ENCODE measurements at regions not wholly inside any gene's neighbourhood (a gene's known extent, or its start where the extent isn't known, plus 50 kb on each side); places are given as distances from the start of the nearest gene placed in this dataset.

DNA sequence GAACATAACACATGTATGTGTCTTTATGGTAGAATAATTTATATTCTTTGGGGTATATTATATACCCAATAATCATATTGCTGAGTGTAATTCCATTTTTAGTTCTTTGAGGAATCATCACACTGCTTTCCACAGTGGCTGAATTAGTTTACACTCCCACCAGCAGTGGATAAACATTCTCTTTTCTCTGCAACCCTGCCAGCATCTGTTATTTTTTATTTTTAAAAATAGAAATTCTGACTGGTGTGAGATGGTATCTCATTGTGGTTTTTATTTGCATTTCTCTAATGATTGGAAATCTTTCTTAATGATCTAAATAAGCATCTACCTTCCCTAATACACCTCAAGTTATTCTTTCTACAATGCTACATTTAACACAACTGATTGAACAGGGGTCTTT, 346.2 kb upstream of the LYPLAL1 start:
- Mint-ChIP-seq H3K36me3 (no peaks in the 10 kb centered on the region), H3K4me1 (no peaks in the 10 kb centered on the region), H3K27me3 (no peaks in the 10 kb centered on the region), H3K9me3 (ENCODE audit: low read depth) (no peaks in the 10 kb centered on the region), H3K4me3 (no peak overlapping the region), H3K27ac (no peak overlapping the region)
- no peak for ATAC-seq
- CTCF ChIA-PET: no interaction called here
- DNase-seq: no peak

DNA sequence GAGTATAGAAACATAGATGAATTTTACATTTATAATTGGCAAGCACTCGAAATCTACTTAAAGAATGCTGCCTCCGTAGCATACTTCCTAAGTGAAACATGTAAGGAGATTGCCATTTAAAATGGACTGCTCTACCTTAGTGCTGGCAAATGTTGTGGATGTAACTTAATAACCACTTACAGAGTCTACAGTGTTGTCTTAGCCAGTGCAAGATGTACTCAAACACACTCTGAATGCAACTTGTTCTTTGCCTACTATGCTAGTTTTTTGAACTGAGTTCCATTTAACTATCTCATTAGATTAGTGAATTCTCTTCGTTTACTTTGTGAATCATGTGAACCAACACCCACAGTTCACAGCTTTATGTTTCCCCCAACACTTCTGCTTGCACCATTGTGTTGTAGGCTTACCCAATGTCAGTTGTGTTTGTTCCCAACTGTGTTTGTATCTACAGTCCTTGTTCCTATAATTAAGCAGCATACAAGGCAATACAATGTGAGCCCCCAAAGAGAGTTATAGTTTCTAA, 345.5 kb upstream of the LYPLAL1 start:
- Mint-ChIP-seq H3K4me3 (no peak overlapping the region), H3K27me3 (no peaks in the 10 kb centered on the region), H3K4me1 (no peaks in the 10 kb centered on the region), H3K27ac (no peak overlapping the region), H3K36me3 (no peaks in the 10 kb centered on the region), H3K9me3 (ENCODE audit: low read depth) (no peaks in the 10 kb centered on the region)
- CTCF ChIA-PET: no interaction called here
- no peak for ATAC-seq
- no peak for DNase-seq

DNA sequence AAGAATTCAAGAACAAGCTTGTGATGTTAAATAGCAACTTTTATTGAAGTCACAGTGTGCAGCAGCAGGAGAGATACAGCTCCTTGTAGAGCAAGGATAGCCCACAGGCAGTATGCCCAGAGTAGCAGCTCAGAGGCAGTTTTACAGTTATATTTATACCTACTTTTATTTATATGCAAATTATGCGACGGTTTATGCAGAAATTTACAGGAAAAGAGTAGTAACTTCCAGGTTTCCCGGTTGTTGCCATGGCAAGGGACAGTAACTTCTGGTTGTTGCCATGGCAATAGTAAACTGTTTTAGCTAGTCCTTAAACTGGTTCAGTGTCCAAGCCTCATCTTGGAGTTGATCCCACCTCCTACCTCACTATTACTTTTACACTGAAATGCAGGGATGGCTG, 344.6 kb upstream of the LYPLAL1 start:
- Mint-ChIP-seq H3K36me3 (no peaks in the 10 kb centered on the region), H3K9me3 (ENCODE audit: low read depth) (no peaks in the 10 kb centered on the region), H3K27me3 (no peaks in the 10 kb centered on the region), H3K27ac (no peak overlapping the region), H3K4me3 (no peak overlapping the region), H3K4me1 (no peaks in the 10 kb centered on the region)
- CTCF ChIA-PET: no interaction called here
- no peak for ATAC-seq
- DNase-seq: no peak

DNA sequence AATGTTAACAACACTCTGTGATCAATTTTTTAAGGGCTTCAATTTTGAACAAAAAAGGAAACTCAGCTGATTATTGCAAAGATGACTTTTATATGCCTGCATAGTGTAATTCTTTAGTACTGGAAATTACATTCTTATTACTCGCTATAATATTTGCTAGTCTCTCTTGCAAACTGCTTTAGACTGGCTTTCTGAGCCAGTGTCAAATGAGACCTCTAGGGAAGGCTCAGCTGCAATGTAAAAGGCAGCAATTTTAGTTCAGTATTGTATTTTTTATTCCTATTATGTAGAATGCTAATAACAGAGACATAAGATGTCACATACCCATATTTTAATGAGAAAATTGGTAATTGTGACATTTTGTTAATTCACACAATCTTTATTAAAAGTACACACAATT, 338.1 kb upstream of the LYPLAL1 start:
- Mint-ChIP-seq H3K27ac (no peak overlapping the region), H3K4me1 (no peaks in the 10 kb centered on the region), H3K4me3 (no peak overlapping the region), H3K27me3 (no peaks in the 10 kb centered on the region), H3K9me3 (ENCODE audit: low read depth) (peaks cover 2% of the 10 kb centered on the region), H3K36me3 (no peaks in the 10 kb centered on the region)
- CTCF ChIA-PET: no interaction called here
- DNase-seq: no peak
- no peak for ATAC-seq

DNA sequence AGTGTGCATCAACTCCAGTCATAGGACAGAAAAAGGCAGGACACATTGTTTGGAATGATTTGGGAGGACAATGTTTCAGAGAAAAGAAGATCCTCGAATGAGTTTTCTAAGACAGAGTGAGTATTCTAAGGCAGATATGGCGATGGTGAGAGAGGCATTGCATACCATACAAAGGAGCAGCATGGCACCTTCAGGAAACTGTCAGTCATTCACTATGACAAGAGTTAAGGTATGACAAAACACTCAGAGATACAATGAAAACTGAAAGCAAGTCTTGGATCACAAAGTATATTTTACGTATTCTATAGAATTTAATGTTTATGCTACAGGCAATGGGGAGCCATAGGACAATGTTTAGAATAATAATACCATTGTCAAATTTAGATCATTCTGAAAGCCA, 337.4 kb upstream of the LYPLAL1 start:
- H3K4me3 Mint-ChIP-seq: no peak overlapping the region
- CTCF ChIA-PET: no interaction called here
- no peak overlapping the region for H3K27ac Mint-ChIP-seq
- ATAC-seq (no peak), DNase-seq (no peak)
- H3K4me1 Mint-ChIP-seq: no peaks in the 10 kb centered on the region
- no peaks in the 10 kb centered on the region for H3K27me3 Mint-ChIP-seq
- H3K36me3 Mint-ChIP-seq: no peaks in the 10 kb centered on the region
- H3K9me3 Mint-ChIP-seq (ENCODE audit: low read depth): peaks cover 2% of the 10 kb centered on the region

DNA sequence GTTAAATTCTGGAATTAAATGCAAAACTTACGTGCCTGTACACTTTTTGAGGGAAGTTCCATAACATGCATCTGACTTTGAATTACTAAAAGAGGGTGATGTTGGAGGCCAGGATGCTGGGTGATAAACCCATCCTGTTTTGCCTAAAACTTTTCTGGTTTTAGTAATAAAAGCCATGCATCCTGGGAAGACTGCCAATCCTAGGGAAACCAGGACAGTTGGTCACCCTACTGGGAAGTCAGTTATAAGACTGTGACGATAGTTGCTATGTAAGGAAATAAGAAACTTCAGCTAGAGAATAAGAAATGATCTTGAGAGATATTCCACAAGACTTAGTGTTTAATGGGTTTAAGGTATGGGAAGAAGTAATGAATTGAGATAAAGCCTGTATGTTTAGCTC, 336.6 kb upstream of the LYPLAL1 start:
- Mint-ChIP-seq H3K4me3 (no peak overlapping the region), H3K27me3 (no peaks in the 10 kb centered on the region), H3K27ac (no peak overlapping the region), H3K36me3 (no peaks in the 10 kb centered on the region), H3K9me3 (ENCODE audit: low read depth) (peaks cover 2% of the 10 kb centered on the region), H3K4me1 (no peaks in the 10 kb centered on the region)
- CTCF ChIA-PET: no interaction called here
- DNase-seq: no peak
- no peak for ATAC-seq

DNA sequence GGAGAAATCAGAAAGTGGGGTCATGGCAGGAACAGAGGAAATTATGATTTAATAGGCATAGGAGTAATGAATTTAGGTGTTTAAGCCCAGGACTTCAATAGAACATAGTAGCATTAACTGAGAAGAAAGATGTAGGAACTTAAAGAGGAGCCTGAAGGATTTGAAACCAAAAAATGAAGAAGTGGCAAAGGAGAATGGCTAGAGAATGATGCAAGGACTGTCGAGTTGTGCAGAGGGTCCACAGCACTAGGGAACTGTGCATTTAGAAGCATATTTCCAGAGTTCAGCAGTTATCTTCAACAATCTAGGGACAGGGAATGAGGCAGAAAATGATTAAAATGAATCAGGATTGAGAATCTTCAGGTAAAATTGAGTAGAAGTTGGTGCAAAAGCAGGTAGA, 328.1 kb upstream of the LYPLAL1 start:
- DNase-seq (no peak), ATAC-seq (no peak)
- CTCF ChIA-PET: no interaction called here
- Mint-ChIP-seq H3K27me3 (no peaks in the 10 kb centered on the region), H3K4me1 (no peaks in the 10 kb centered on the region), H3K27ac (no peak overlapping the region), H3K36me3 (no peaks in the 10 kb centered on the region), H3K9me3 (ENCODE audit: low read depth) (peaks cover 3% of the 10 kb centered on the region), H3K4me3 (no peak overlapping the region)

DNA sequence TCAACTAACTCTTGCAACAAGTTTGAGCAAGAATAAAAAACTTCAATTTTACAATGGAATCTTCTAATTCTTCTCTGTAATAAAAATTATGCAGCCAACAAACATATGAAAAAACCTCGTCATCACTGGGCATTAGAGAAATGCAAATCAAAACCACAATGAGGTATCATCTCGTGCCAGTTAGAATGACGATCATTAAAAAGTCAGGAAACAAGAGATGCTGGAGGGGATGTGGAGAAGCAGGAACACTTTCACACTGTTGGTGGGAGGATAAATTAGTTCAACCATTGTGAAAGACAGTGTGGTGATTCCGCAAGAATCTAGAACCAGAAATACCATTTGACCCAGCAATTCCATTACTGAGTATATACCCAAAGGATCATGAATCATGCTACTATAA, 327.5 kb upstream of the LYPLAL1 start:
- H3K9me3 Mint-ChIP-seq (ENCODE audit: low read depth): peaks cover 3% of the 10 kb centered on the region
- no peaks in the 10 kb centered on the region for H3K4me1 Mint-ChIP-seq
- H3K27me3 Mint-ChIP-seq: no peaks in the 10 kb centered on the region
- no peaks in the 10 kb centered on the region for H3K36me3 Mint-ChIP-seq
- ATAC-seq: no peak
- no peak for DNase-seq
- H3K27ac Mint-ChIP-seq: no peak overlapping the region
- CTCF ChIA-PET: no interaction called here
- H3K4me3 Mint-ChIP-seq: no peak overlapping the region

DNA sequence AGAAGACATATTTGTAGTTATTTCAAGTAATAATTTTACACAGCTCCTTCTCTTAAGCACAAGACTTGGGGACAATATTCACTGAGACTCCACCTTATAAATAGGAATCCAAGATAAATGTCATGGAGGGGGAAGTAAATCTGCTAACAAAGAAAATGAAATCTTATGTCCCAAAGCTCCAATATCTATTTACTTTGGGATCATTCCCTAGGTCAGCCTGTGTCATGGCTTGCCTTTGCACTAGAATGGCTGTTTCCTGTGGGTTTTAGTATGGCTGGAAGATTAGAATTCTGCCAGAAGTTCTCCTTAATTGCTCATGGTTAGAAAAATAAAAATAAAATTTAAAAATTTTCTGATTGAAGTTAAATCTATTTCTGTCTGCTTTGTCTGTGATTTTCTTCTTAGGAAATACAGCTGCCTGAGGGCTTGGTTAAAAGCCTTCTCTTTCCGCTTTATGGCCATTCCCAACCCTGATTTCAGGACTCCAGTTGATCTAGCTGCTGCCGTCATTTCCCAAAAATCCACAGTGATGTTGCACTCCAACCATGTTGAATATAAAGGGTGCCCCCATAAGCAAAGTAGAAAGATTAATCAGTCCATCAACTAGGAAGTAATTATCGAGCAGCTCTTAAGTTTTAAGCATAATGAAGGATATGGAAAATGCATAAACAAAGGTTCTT, 326.4 kb upstream of the LYPLAL1 start:
- CTCF ChIA-PET: interaction anchor here (1.0 kb wide), 1 partner anchor 31 kb away, joined by 3 read pairs; no protein-coding TSS in a partner anchor
- H3K36me3 Mint-ChIP-seq: no peaks in the 10 kb centered on the region
- H3K27me3 Mint-ChIP-seq: no peaks in the 10 kb centered on the region
- no peaks in the 10 kb centered on the region for H3K4me1 Mint-ChIP-seq
- H3K9me3 Mint-ChIP-seq (ENCODE audit: low read depth): peaks cover 4% of the 10 kb centered on the region
- H3K27ac Mint-ChIP-seq: no peak overlapping the region
- no peak overlapping the region for H3K4me3 Mint-ChIP-seq
- ATAC-seq: no peak
- DNase-seq: no peak

DNA sequence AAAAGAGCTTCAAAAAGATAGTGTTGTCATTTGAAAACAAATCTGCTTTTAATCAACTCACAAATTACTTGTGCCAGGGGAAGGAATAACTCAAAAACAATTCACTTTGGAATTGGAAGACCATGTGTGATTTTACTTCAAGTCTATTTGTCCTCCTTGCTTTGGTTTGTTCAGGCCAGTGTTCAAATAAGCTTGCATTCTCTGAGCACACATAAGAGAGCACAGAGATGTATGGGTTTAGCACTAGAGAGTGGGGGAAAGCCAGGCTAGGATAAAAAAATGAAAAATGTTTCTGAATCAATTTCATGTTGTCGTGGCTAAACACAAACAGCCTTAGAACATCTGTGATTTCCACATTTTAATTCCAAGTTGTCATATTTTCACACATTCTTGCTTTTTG, 325.7 kb upstream of the LYPLAL1 start:
- CTCF ChIA-PET: interaction anchor here (1.0 kb wide), 1 partner anchor 31 kb away, joined by 3 read pairs; no protein-coding TSS in a partner anchor
- H3K27me3 Mint-ChIP-seq: no peaks in the 10 kb centered on the region

DNA sequence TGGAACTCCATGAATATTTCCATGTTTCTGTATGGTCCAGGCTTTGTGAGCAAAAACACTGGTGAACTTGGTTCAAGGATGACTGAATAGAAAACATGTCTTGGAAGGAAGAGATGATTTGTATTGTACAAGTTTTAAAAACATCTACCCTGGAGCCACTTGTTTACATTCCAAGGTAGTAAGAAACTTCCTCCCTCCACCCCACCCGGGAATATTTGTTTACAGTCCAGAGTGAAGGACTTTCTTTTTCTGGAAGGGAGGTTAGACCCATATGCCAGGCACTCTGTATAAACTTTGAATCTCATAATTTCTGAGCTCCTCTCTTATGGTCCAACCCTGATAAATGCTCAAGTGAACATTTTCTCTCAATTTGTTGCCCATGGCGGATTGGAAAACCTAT, 323.3 kb upstream of the LYPLAL1 start:
- no peaks in the 10 kb centered on the region for H3K27me3 Mint-ChIP-seq
- no peaks in the 10 kb centered on the region for H3K36me3 Mint-ChIP-seq
- no peak overlapping the region for H3K4me3 Mint-ChIP-seq
- CTCF ChIA-PET: no interaction called here
- ATAC-seq: no peak
- H3K4me1 Mint-ChIP-seq: no peaks in the 10 kb centered on the region
- peaks cover 2% of the 10 kb centered on the region for H3K9me3 Mint-ChIP-seq (ENCODE audit: low read depth)
- H3K27ac Mint-ChIP-seq: no peak overlapping the region
- DNase-seq: no peak

More for the DNA sequence above, 325.7 kb upstream of the LYPLAL1 start:
- ATAC-seq (no peak), DNase-seq (no peak)
- Mint-ChIP-seq H3K4me1 (no peaks in the 10 kb centered on the region), H3K36me3 (no peaks in the 10 kb centered on the region), H3K27ac (no peak overlapping the region), H3K9me3 (ENCODE audit: low read depth) (peaks cover 2% of the 10 kb centered on the region), H3K4me3 (no peak overlapping the region)

DNA sequence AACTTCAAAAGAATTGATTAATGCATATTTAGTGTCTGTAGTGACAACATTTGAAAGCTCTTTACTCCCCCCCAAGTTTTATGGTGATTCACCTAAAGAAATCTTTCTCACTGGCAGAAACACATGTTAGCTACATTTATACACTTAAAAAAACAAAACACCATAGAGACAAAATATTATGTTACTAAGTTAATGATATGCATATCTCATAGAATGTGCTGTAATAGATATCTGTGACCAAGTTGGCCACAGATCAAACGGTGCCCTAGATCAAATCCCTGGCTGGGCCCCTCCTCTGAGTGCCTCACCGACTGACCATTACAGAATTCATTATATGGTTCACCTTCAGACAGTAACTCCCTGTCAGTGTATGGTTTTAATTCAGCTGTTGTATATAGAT, 322.1 kb upstream of the LYPLAL1 start:
- no peaks in the 10 kb centered on the region for H3K4me1 Mint-ChIP-seq
- H3K27ac Mint-ChIP-seq: no peak overlapping the region
- ATAC-seq (no peak), DNase-seq (no peak)
- CTCF ChIA-PET: no interaction called here
- H3K9me3 Mint-ChIP-seq (ENCODE audit: low read depth): peaks cover 2% of the 10 kb centered on the region
- no peaks in the 10 kb centered on the region for H3K36me3 Mint-ChIP-seq
- no peaks in the 10 kb centered on the region for H3K27me3 Mint-ChIP-seq
- H3K4me3 Mint-ChIP-seq: no peak overlapping the region

DNA sequence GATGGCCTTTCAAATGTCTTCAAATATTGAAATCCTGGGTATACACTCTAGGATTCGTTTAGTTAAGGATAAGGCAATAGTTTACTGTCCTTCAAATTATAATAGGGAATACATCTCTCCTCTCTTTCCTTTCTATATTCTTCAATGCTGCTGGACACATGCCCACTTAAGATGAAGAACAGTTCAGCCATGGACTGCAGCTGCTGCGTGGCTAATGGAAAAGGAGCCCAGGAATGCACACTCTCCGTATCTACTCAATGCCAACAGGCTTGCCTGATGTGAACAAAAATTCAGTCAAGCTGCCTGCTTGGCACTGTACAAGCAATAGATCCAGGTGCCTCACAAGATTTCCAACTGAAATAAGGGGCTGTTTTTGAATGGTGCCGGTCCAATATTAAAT, 321.2 kb upstream of the LYPLAL1 start:
- Mint-ChIP-seq H3K36me3 (no peaks in the 10 kb centered on the region), H3K4me3 (no peak overlapping the region), H3K4me1 (no peaks in the 10 kb centered on the region), H3K9me3 (ENCODE audit: low read depth) (peaks cover 2% of the 10 kb centered on the region), H3K27ac (no peak overlapping the region), H3K27me3 (no peaks in the 10 kb centered on the region)
- CTCF ChIA-PET: no interaction called here
- no peak for ATAC-seq
- DNase-seq: no peak

DNA sequence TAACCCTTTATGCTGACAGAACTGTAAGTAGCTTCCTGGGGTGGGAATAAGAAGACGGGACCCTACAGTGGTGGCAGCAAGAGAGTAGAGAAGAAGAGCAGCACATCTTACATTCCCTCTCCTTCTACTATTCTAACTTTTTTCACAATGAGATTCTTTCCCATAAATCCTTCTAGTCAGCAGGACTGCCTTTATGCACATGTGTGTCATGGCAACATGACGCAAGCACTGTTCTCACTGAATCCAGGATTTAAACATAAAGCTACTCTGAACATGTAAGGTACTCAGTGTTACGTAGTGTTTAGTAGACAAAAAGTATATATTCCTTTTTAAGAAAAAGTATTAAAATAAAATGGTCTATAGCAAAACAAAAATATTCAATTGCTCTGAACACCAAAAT, 309.7 kb upstream of the LYPLAL1 start:
- Mint-ChIP-seq H3K4me1 (no peaks in the 10 kb centered on the region), H3K27me3 (no peaks in the 10 kb centered on the region), H3K4me3 (no peak overlapping the region), H3K27ac (no peak overlapping the region), H3K9me3 (ENCODE audit: low read depth) (no peaks in the 10 kb centered on the region), H3K36me3 (no peaks in the 10 kb centered on the region)
- CTCF ChIA-PET: no interaction called here
- ATAC-seq: no peak
- no peak for DNase-seq

DNA sequence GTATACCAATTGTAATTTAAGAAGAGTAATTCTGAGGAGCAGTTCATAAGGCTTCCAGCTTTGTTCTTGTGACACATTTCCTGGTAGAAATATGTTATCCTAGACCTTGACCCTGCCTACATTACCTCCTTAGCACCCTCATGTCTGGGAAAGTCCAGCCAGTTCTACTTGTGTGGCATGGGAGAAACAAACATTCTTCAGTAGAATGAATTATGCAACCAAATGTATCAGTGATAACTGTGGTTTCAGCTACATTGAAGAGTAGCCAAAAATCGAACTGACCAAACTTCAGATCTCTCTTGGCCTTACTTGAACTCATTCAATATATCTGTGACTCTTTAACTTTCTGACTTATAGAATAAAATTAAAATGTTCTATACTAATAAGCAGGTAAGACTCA, 308.1 kb upstream of the LYPLAL1 start:
- DNase-seq: no peak
- H3K4me1 Mint-ChIP-seq: no peaks in the 10 kb centered on the region
- no peaks in the 10 kb centered on the region for H3K9me3 Mint-ChIP-seq (ENCODE audit: low read depth)
- CTCF ChIA-PET: no interaction called here
- H3K4me3 Mint-ChIP-seq: no peak overlapping the region
- H3K27me3 Mint-ChIP-seq: no peaks in the 10 kb centered on the region
- H3K36me3 Mint-ChIP-seq: no peaks in the 10 kb centered on the region
- no peak overlapping the region for H3K27ac Mint-ChIP-seq
- ATAC-seq: no peak

All from activated CD8-positive, alpha-beta memory T cell treated with anti-CD3 and anti-CD28 coated beads, Interleukin-2, amount 10 ng/mL, durations not matched to agents 7 days and 5 days (primary cell).